ENCODE measurements at regions not wholly inside any gene's neighbourhood (a gene's known extent, or its start where the extent isn't known, plus 50 kb on each side); places are given as distances from the start of the nearest gene placed in this dataset.

DNA sequence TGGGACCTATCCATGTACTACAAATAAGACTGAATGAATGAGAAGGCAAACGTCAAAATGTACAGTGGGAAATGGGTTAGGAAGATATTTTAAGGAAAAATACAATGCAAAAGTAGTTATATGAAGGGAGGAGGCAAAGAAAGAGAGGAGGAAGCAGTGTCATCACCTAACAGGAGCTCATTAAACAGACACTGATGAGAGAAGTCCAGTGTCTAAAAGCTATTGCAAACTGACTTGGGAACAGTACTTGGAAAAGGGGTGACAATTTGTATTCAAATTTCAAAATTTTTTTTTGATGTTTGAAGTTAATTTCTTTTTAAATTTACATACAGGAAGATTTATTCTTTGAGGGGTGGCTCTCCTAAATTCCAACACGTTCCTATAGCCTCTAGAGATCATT, 143.5 kb upstream of the NOX3 start:
- TF ChIP-seq POLR2AphosphoS5 (IDR thresholded peaks at IDR 0.05) (no peak), POLR2A (IDR thresholded peaks at IDR 0.05) (no peak), EP300 (IDR thresholded peaks at IDR 0.05) (no peak)
- TF ChIP-seq, protein P1, sequence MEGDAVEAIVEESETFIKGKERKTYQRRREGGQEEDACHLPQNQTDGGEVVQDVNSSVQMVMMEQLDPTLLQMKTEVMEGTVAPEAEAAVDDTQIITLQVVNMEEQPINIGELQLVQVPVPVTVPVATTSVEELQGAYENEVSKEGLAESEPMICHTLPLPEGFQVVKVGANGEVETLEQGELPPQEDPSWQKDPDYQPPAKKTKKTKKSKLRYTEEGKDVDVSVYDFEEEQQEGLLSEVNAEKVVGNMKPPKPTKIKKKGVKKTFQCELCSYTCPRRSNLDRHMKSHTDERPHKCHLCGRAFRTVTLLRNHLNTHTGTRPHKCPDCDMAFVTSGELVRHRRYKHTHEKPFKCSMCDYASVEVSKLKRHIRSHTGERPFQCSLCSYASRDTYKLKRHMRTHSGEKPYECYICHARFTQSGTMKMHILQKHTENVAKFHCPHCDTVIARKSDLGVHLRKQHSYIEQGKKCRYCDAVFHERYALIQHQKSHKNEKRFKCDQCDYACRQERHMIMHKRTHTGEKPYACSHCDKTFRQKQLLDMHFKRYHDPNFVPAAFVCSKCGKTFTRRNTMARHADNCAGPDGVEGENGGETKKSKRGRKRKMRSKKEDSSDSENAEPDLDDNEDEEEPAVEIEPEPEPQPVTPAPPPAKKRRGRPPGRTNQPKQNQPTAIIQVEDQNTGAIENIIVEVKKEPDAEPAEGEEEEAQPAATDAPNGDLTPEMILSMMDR (IDR thresholded peaks at IDR 0.05) = no peak

Data from suprapubic skin (tissue), 4 donors.